HG02885 (cell line): ENCODE measurements at regions not wholly inside any gene's neighbourhood (a gene's known extent, or its start where the extent isn't known, plus 50 kb on each side); places are given as distances from the start of the nearest gene placed in this dataset.

Experiments
- ATAC-seq: cut with Tn5 transposase; IDR thresholded peaks from one replicate; pipeline ENCODE4 v1.9.1; 2021; ENCODE audit warnings: mild to moderate bottlenecking; ENCODE audit not compliant: unreplicated experiment, poor library complexity

GRCh38 chr6:105992315-105992961 lies 93.7 kb upstream of the PRDM1 start:
- peak; percentile 95 for ATAC-seq

- ATAC-seq = peak; percentile 33
These were observed 94.4 kb upstream of the PRDM1 start for GRCh38 chr6:105991561-105992314.

- no peak for ATAC-seq
These were observed 96.0 kb upstream of the PRDM1 start for GRCh38 chr6:105990151-105990550.

- ATAC-seq = no peak
These were observed 97.1 kb upstream of the PRDM1 start for GRCh38 chr6:105988812-105989577.

- ATAC-seq = no peak
These were observed 97.8 kb upstream of the PRDM1 start for GRCh38 chr6:105988321-105988720.

- ATAC-seq = no peak
These were observed 98.6 kb upstream of the PRDM1 start for GRCh38 chr6:105987516-105987915.

- ATAC-seq = no peak
These were observed 99.1 kb upstream of the PRDM1 start for GRCh38 chr6:105986998-105987397.

- ATAC-seq = no peak
These were observed 100.1 kb upstream of the PRDM1 start for GRCh38 chr6:105985816-105986632.

GRCh38 chr6:105985098-105985815 lies 100.9 kb upstream of the PRDM1 start:
- ATAC-seq = no peak

GRCh38 chr6:105983763-105984162 lies 102.4 kb upstream of the PRDM1 start:
- ATAC-seq = no peak

- ATAC-seq = no peak
These were observed 103.2 kb upstream of the PRDM1 start for GRCh38 chr6:105982761-105983540.

GRCh38 chr6:105981888-105982358 lies 104.2 kb upstream of the PRDM1 start:
- ATAC-seq = no peak

GRCh38 chr6:105981002-105981887 lies 104.9 kb upstream of the PRDM1 start:
- peak; percentile 45 for ATAC-seq

GRCh38 chr6:105978974-105979373 lies 107.2 kb upstream of the PRDM1 start:
- no peak for ATAC-seq

GRCh38 chr6:105977934-105978504 lies 108.1 kb upstream of the PRDM1 start:
- no peak for ATAC-seq

- ATAC-seq = no peak
These were observed 111.2 kb upstream of the PRDM1 start for GRCh38 chr6:105974986-105975385.

GRCh38 chr6:105972440-105972839 lies 113.7 kb upstream of the PRDM1 start:
- ATAC-seq = no peak
